NCI-H1048 (cell line): ENCODE measurements at regions not wholly inside any gene's neighbourhood (a gene's known extent, or its start where the extent isn't known, plus 50 kb on each side); places are given as distances from the start of the nearest gene placed in this dataset.
A peak's percentile ranks its signal among the peaks of the same experiment; 100 is the strongest.

ENCODE experiments used
- DNase-seq: peaks from one replicate; lab custom pipeline; 2025; lab: John Stamatoyannopoulos, UW

DNA sequence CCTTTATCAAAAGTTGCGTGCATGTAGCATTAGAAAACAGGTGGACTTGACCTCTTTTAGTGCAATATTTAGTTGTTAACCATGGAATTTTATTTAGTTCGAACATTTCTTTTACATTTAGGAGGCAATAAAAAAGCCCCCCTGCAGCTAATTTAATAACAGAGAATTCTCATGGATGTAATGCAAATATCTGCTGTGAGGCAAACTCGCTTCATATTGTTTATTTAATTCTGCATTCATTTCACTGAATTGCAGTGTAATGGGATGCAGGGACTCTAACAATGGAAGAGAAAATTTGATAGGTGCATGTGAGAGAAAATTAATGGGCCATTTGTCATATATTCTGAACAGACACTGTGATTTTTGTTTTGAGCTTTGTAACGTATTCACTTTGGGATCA lies 205.1 kb upstream of the CHD1 start:
- no peak for DNase-seq

DNA sequence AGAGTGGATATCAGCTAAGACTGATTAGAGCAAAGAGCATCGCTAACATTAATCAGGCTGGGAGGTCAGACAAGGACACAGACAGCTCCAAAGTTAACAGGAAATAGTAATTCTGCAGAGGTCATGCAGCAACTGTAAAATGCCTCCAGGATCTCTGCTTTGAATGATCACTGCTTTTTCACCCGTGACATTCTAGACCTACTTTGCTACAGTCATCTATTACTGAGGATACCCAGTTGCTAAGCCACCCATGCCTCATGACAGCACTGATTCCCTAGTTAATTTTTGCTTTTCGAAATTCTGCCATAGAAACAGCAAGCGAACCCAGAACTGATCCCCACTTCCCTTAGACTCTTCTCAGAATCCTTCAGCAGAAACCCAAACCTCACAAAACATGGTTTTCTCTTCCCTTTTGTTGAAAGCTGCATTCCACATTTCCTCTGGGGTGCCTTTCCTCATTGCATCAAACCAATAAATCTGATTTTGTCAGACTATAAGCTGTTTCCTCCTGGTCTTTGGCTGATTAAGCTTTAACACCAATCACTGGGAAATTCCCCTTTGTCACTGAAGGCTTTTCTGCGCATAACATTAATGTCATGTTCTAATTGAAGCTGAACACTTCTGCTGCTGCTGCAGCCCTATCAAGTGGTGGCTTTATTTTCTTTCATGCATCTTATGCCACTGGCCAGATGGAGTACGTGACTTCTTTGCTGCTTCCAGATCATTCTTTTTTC lies 201.1 kb upstream of the CHD1 start:
- no peak for DNase-seq

- DNase-seq, result no peak
These were observed 194.2 kb upstream of the CHD1 start for GRCh38 chr5:99122976-99123375.

DNA sequence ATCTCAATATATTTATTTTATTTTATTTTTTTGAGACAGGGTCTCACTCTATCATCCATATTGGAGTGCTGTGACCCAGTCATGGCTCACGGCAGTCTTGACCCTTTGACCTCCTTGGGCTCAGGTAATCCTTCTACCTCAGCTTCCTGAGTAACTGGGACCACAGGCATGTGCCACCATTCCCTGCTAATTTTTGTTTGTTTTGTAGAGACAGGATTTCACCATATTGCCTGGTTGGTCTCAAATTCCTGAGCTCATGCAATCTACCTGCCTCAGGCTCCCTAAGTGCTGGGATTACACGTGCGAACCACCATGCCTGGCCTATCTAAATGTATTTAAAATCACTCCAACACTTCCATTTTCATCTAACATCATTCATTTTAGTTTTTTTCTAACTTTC lies 190.5 kb upstream of the CHD1 start:
- DNase-seq, result no peak

GRCh38 chr5:99116526-99116925 lies 187.7 kb upstream of the CHD1 start:
- DNase-seq, result no peak

GRCh38 chr5:99109894-99110293 lies 181.1 kb upstream of the CHD1 start:
- no peak for DNase-seq

DNA sequence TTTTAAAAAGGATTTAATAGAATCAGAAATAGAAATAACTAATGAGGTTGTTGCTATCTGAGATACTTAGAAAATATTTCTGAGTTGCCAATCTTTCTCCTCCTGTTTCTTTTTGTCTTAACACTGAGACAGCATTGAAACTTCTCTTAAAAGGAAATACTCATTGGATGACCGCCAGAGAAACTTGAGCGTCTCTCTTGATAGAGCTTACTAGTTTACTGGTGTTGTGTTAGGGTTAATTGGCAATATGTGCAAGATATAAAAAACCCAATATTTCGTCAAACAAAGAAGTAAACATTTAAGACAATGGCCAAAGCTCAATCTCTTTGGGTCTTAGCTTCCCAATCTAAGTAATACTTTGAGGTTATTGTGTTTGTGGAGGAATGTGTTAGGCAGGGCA lies 176.4 kb upstream of the CHD1 start:
- DNase-seq, result no peak

DNA sequence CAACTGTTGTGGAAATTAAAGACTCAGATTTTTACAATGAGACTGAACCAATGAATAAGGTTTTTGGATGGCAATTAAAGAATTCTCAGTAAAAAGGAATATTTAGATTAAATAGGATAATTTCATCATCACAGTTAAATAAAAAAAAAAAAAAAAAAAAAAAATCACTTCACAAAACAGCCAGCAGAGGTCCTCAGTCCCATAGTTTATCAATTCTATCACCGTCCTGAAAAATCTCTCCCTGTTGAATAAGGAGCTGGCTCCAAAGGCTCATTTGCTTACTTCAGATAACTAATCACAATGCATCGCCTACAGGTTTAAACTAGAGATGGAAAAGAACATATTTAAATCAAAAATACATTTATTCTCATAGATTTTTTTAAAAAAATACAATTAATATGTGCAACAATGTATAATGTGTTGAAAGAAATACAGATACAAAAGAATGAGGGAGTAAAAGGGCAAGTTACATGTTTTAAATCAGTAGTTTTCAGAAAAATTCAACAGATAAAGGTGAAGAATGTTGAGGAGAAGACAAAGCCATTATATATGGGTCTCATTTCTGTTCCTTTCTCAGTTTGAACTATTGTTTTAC lies 175.8 kb upstream of the CHD1 start:
- DNase-seq, result peak; percentile 23

DNA sequence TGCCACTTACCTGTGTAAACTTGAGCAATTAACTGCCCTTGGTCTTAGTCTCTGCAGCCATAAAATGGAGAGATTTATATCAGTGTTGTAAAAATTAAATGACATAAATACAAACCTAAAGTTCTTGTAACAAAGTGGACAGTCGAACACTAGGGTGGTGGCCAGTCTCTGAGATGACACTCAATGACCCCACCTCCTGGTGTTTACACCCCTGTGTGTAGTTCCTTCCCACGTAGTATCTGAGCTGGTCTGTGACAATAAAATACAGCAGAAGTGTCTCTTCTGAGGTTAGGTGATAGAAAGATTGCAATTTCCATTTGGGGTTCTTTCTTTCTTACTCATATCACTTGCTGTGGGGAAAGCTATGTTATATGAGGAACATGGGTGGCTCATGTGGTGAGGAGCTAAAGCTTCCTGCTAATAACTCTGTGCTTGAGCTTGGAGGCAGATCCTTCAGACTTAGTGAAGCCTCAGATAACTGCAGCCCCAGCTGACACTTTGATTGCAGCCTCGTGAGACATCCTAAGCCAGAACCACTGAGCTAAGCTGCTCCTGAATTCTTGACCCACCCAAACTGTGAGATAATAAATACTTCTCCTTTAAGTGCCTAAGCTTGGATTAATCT lies 173.4 kb upstream of the CHD1 start:
- no peak for DNase-seq

- DNase-seq, result no peak
These were observed 170.9 kb upstream of the CHD1 start for GRCh38 chr5:99099691-99100090.

GRCh38 chr5:99089822-99090549 lies 161.2 kb upstream of the CHD1 start:
- no peak for DNase-seq

DNA sequence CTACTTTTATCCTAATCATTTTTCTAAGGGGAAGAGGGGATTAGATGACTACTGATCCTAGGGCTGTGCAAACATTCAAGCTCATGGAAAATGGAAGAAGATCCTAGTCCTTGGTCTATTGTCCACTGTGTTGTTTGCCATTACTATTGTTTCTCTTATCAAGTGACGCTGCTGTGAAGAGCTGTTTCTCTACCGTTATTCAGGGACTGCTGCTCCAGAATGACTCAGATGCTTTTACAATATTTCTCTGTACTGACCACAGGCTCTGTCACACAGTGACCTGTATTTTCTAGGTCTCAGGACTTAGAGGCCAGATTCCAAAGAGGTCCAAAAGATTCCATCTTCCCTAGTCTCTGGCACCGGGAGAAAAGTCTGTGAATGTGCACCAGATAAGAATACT lies 159.5 kb upstream of the CHD1 start:
- no peak for DNase-seq

GRCh38 chr5:99083197-99083596 lies 154.4 kb upstream of the CHD1 start:
- DNase-seq, result no peak

GRCh38 chr5:99081711-99082110 lies 152.9 kb upstream of the CHD1 start:
- no peak for DNase-seq

GRCh38 chr5:99076723-99077640 lies 148.2 kb upstream of the CHD1 start:
- no peak for DNase-seq

DNA sequence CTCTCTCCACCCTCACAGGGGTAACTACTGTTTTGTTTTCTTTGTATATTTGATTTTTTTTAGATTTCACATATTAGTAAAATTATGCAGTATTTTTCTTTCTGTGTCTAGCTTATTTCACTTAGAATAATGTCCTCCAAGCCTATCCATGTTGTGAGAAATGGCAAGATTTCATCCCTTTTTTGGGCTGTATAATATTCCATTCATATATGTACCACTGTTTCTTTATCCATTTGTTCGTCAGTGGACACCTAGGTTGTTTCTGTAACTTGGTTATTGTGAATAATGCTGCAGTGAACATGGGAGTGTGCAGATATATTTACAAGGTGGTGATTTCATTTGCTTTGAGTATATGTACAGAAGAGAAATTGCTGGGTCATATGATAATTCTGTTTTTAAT lies 144.0 kb upstream of the CHD1 start:
- no peak for DNase-seq

DNA sequence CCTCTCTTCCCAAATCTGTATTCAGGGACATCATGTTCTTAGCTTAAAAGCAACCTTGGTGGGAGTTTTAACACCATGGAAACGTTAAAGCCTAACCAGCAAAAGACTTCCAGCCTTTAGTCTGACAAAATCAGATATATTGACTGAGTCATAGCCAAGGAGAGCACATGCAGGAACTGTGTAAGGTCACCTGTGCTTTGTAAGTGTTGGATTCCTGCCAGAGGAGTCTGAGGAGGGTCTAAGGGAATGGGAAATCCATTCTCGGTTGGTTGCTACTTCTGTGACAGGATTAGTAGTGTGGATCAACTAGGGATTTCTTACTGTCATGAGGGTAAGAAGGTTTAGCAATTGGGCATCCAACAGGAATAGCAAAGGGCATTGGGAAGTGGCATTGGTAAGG lies 142.0 kb upstream of the CHD1 start:
- no peak for DNase-seq

DNA sequence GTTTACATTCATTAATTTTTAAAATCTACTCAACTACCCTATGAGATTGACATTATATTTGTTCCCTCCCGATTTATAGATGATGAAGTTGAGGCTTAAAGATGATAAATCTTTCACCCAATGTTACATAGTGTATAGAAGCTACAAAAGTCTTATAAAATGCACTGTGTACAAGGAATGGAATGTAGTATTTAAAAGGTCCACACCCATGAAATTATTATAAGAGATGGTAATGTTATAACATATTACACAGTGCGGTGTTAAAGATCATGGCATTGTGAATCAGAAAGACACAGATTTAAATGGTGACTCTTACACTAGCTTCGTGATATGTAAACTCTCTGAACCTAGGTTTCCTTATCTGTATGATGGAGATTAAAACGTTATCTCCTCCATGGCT lies 141.6 kb upstream of the CHD1 start:
- DNase-seq, result no peak

DNA sequence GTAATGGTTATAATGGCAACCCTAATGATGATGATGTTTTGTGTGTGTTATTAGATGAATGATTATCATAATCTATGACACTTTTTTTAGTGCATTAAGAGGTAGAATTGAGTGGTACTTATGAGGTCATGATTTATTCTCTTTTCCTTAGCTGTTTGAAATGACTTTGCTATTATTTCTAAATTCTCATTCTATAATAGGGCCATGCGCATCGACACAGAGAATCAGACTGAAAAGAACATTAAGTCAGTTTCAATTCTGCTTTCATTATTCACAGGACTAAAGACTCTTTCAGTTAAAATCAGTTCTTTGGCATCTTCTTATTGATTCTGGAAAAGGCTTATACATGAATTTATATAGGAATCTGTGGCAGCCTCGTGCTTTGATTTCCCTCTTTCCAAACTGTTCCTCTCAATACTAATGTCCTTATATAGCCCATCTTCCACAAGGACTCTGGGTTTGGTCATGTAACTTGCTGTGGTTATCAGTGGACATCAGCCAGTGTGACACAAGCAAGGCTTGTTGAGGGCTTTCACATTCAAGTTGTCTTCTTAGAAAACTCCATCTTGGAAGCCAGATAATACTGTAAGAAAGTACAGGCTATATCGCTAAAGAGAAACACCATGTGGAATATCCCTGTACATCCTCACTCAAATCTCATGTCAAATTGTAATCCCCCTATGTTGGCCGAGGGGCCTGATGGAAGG lies 140.3 kb upstream of the CHD1 start:
- no peak for DNase-seq

DNA sequence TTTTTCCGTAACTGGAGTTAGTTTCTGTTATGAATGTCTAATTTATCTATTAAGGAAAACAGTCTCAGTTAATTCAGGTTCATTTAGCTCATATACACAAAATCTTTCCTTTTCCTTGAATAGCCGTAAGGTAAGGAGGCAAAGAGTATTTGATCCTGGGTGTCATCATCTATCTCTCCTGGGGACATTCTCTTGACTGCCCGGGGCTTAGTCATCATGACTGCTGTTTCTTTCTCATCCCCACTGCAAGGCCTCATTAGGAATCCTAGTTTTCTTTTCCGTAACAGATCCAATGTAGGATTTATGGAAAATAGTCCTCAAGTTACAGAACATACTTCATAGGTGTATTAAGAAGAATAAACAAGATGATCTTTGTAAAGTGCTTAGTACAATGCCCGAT lies 134.9 kb upstream of the CHD1 start:
- no peak for DNase-seq

GRCh38 chr5:99061711-99062110 lies 132.9 kb upstream of the CHD1 start:
- no peak for DNase-seq
